Femur (tissue), 1 donor: ENCODE measurements at regions not wholly inside any gene's neighbourhood (a gene's known extent, or its start where the extent isn't known, plus 50 kb on each side); places are given as distances from the start of the nearest gene placed in this dataset.
"Not testable (repeated sequence)": the region's sequence is repeated elsewhere in the genome, so short reads cannot be mapped to it uniquely, and the experiment has no call there.

Source experiments
- DNase-seq: peaks from one replicate; pipeline ENCODE4 v3.0.0-alpha.2; 2017

DNA sequence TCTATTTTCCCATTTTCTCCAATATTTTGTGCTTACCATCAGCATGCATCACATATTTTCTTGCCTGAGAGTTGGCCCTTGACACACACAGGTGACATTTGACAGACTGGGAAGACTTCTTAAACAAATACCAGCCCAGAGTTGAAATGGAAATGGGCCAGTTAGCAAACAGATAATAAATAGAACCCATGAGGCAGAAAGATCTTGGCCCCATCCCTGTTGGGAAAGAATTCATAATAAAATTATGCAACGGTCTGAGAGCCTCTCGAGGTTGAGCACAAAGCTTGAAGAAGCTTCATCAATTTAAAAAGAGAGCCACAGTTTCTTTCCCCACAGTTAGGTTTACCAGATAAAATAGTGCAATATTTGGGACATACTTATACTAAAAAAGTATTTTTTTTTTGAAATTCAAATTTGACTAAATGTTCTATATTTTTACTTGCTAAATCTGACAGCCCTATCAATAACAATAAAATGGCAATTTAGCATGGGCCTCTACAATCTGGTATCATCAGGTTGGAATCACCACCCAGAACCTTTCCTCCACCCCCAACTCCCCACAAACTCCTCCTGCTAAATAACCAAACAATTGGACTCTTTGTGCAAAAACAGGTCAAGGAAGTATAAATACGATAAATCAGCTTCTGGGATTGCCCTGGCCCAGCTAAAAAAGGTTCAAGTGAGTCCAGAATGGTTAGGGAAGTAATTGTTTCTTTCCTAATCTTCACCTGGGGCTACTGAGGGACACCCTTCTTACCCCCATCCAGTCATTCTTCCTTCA lies 129.8 kb downstream of the CD164 start:
- DNase-seq: no peak

DNA sequence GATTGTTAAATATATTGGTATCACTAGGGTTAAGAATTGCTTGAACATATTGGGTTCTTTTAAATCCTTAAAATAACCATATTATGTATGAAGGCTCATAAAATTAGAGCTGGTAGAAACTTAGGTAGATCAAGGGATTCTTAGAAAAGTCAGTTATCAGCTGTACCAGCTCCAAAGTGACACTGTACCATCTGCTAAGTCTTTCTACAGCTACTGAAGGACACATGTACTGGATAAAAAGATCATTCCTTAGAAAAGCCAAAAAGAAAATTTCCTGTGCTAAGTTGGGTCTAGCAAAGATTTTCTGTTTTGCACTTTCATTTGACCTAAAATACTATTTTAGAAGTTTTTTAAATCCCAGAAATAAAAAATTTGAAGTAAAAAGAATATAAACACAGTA lies 130.4 kb downstream of the CD164 start:
- DNase-seq: no peak

- not testable (repeated sequence) for DNase-seq
Observed at GRCh38 chr6:109250544-109251156, 131.6 kb downstream of the CD164 start.

GRCh38 chr6:109243863-109244825 lies 138.1 kb downstream of the CD164 start:
- DNase-seq: no peak

- DNase-seq: no peak
Observed at GRCh38 chr6:109242925-109243324, 139.3 kb downstream of the CD164 start.

DNA sequence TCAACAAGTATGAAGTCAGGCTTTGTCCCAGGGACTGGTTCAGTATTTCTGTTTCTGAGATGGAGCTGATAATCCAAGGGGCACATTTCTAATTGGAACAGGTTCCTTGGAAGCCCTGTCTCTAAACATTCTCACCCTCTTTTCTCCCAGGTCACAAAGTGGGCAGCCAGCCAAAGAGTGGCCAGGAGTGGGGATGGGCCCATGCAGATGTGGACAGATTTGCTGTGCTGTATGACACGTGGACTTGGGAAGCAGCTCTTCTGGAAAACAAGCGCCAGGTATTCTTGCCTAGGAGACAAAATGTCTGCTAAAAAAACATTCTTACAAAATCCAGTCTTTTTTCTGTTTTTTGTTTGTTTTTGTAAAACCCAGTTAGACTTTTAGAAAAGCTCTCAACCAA lies 140.2 kb downstream of the CD164 start:
- no peak for DNase-seq

DNA sequence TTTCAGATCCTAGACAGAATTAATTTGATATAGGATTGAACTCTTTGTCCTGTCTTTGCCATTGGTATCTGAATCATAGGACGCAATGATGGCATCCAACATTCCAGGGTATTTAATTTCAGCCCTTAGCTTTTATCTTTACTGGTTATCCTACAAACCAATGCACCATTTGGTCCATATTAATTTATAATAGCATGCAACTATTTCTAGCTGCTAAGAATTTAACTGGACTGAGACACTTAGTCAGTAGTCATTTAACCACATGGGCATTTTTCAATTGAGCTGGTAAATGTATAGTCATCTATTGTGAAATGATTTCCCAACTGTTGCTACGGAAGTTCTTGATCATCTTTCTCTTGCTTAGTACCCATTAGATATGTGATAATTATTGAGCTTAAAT lies 141.1 kb downstream of the CD164 start:
- no peak for DNase-seq

DNA sequence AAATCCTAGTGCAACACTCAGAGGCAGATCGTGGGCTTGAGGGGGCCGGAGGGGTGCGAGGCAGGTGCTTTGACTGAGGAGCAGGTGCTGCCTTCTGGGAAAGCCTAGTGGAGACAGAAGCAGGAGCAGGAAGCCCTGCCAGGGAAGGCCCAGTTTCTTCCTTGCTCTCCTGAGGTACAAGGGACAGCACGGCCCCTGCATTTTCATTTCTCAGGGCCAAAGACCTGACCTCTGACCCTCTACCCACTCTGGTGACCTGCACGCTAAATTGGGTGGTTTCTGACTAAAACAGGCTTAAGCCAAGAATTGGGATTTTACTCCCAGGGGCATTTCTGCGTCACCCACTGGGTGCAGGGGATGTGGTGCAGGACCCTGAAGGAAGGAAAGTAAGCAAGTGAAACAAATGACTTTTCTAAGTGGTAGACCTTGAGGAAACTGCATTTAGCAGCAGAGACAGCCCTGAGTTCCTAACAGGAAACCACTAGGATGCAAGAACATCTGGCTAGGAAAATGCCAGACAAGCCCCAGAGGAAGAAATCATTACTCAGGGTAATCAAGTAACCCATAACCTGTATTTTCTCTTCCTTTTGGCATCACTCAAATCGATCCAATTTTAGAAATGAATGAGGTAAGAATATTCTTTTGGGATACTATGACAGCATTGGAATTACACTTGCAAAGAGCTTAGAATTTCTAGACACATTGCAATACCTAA lies 141.7 kb downstream of the CD164 start:
- DNase-seq: no peak

GRCh38 chr6:109239651-109240321 lies 142.5 kb downstream of the CD164 start:
- DNase-seq: no peak

DNA sequence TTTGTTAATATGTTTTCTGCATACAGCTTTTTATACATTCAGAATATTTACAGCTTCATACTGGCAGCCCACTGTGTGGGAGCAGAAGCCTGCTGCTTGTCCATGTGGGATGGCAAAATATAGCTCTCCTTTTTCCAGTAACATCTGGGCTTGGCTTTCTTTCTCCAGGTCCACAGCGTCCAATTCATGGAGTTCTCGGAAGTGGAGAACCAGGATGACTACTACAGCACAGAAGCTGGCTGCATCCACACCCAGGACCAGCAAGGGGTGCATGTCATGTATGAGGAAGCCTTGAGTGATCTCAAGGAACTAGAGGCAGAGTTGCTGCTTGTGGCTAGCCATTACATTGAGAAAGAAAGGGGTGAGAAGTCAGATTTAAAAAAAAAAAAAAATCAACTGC lies 143.1 kb downstream of the CD164 start:
- DNase-seq: peak; percentile 37

- no peak for DNase-seq
Observed at GRCh38 chr6:109238396-109238795, 143.1 kb downstream of the CEP57L1 start.

DNA sequence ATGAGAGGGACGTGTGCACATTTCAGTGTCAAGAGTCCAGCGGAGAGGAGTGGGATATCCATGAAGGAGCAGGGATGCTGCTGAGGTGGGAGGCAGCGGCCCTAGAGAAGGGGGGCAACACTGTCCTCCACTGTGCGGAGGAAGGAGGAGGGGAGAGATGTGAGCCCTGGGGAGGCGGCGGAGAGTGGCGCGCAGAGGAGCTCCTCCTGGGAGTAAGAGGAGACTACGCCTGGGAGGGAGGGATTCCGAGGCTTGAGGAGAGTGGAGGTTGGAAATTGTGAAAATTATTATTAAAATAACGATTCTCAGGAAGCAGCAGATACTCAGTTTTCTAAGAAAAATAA lies 142.7 kb downstream of the CEP57L1 start:
- DNase-seq: no peak

DNA sequence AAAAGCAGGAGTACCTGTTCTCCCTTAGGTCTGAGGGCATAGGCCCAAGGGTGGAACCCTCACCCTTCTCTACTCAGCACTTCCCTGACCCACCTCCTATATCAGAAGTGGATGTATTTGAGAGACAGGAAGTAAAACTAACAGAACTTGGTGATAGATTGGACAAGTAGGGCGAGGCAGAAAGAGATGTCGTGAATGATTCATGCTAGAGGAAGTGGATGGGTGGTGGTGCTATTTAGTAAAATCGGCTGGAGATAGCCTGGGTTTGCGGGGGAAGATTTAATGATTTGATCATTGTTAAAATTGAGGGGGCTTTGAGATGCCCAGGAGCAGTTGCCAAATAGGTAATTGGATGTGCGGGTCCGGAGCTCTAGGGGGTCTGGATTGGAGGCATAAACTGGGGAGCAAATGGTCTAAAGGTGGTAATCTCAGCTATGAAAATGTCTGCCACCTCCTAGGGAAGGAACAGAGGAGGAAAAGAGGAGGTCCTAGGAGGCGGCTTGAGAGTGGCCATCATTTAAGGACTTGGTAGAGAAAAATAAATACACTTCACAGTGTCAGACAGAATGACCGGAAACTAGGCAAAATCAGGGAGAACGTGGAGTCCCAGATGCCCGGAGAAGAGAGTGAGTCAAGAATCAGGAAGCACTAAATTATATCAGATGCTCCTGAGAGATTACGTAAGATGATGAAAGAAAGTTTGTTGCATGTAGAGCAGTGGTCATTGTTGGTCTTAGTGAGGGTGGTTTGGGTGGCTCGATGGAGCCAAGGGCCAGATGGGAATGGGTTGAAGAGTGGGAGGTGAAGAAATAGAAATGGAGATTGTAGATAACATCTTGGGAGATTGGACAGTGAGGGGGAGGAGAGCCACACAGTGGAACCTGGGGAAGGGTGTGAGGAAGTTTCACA lies 142.0 kb downstream of the CEP57L1 start:
- no peak for DNase-seq

DNA sequence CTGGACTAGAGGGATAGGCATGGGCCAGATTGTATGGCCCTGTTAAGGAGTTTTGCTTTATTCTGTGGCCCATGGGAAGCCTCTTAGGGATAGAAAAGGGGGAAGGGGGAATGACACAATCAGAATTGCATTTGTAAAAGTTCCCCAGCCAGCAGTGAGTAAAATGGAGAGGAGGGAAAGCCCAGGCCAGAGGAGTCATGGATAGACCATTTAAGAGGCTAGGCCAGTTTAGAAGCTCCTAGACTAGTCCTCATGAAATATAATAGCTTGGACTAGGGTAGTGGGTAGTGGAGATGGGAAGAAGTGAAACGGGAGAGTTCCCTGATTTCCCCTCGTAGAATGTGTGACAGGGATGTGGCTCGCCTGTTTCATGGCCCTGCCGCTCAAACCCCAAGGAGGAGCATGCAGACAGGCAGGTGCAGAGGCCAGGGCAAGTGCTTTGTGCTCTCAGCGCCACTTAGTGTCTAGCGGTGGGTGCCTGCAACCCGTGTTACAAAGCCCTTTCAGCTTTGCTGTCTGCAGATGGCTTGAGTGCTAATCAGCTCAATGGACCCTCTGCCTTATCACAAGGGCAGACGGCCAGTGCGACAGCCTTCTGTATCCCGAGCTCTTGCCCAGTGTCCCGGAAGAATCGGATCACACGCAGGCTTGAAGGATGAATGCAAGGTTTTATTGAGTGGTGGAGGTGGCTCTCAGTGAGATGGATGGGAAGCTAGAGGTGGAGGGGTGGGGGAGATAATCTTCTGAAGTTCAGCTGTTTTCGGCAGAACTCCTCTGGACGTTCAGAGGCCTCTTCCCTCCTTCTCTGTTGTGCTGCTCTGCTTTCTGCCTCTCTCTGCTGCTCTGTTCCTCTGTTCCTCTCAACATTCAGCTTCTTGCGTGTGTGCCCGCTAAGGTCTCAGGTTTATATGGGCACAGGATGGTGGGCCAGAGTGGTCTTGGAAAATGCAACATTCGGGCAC lies 141.1 kb downstream of the CEP57L1 start:
- no peak for DNase-seq

GRCh38 chr6:109235481-109236038 lies 140.3 kb downstream of the CEP57L1 start:
- DNase-seq: no peak

DNA sequence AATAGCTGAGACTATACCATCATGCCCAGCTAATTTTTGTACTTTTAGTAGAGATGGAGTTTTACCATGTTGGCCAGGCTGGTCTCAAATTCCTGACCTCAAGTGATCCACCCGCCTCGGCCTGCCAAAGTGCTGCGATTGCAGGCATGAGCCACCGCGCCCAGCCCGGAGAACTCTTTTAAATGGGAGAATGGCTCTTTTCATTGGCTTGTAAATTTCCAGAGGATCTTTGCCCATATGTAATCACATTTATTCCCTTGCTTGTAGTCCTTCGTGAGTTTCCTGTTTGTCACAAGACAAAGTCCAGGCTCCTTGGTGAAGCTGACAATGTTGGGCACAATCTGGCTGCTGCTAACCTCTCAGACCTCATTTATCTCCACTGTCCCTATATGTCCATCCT lies 135.1 kb downstream of the CEP57L1 start:
- DNase-seq: no peak

GRCh38 chr6:109229536-109229935 lies 134.2 kb downstream of the CEP57L1 start:
- DNase-seq: no peak

- no peak for DNase-seq
Observed at GRCh38 chr6:109227646-109228045, 132.3 kb downstream of the CEP57L1 start.

DNA sequence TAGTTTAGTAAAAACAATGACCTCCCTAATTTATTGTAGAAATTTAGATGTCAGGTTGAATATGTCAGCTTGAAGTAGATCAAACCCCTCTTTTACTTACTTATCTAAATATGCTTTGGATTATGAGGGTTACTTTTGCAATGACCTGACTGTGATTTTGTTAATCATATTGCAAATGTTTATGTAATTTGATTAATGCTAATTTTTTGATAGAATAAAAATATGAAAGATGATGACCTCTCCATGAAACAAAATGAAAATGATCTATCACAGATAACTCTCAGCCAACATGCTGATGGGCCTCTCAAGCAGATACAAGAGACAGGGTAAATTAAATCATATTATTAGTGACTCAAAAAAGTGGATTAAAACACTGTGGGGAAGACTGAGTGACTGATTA lies 131.0 kb downstream of the CEP57L1 start:
- no peak for DNase-seq

- DNase-seq: no peak
Observed at GRCh38 chr6:109225946-109226345, 130.6 kb downstream of the CEP57L1 start.
